HK-2 (cell line): ENCODE measurements at regions not wholly inside any gene's neighbourhood (a gene's known extent, or its start where the extent isn't known, plus 50 kb on each side); places are given as distances from the start of the nearest gene placed in this dataset.

Experiments
- DNase-seq: peaks from one replicate; pipeline ENCODE4 v3.0.0-alpha.2; 2018; ENCODE audit not compliant: unreplicated experiment

- no peak for DNase-seq
Measured at GRCh38 chr12:77629141-77629540, 201.6 kb upstream of the NAV3 start.

GRCh38 chr12:77625441-77625840 lies 205.3 kb upstream of the NAV3 start:
- peak; percentile 3 for DNase-seq

- DNase-seq: no peak
Measured at GRCh38 chr12:77619425-77619824, 211.3 kb upstream of the NAV3 start.

GRCh38 chr12:77617818-77618217 lies 212.9 kb upstream of the NAV3 start:
- no peak for DNase-seq

- DNase-seq: no peak
Measured at GRCh38 chr12:77615332-77615731, 215.4 kb upstream of the NAV3 start.

- no peak for DNase-seq
Measured at GRCh38 chr12:77613411-77613810, 217.3 kb upstream of the NAV3 start.

- DNase-seq: no peak
Measured at GRCh38 chr12:77610446-77610845, 220.2 kb upstream of the NAV3 start.

- DNase-seq: no peak
Measured at GRCh38 chr12:77609016-77609415, 221.7 kb upstream of the NAV3 start.

GRCh38 chr12:77608271-77608824 lies 222.3 kb upstream of the NAV3 start:
- DNase-seq: no peak

- no peak for DNase-seq
Measured at GRCh38 chr12:77606348-77606747, 224.3 kb upstream of the NAV3 start.

- DNase-seq: no peak
Measured at GRCh38 chr12:77603946-77604345, 226.7 kb upstream of the NAV3 start.

GRCh38 chr12:77601069-77601468 lies 229.6 kb upstream of the NAV3 start:
- DNase-seq: no peak

- DNase-seq: no peak
Measured at GRCh38 chr12:77600468-77600843, 230.2 kb upstream of the NAV3 start.

- DNase-seq: no peak
Measured at GRCh38 chr12:77599782-77600467, 230.8 kb upstream of the NAV3 start.

GRCh38 chr12:77594366-77594765 lies 236.3 kb upstream of the NAV3 start:
- DNase-seq: no peak

- DNase-seq: no peak
Measured at GRCh38 chr12:77592836-77593235, 237.9 kb upstream of the NAV3 start.

- no peak for DNase-seq
Measured at GRCh38 chr12:77591959-77592743, 238.5 kb upstream of the NAV3 start.

- DNase-seq: no peak
Measured at GRCh38 chr12:77590306-77590705, 240.4 kb upstream of the NAV3 start.

- no peak for DNase-seq
Measured at GRCh38 chr12:77584860-77585259, 245.8 kb upstream of the NAV3 start.

- no peak for DNase-seq
Measured at GRCh38 chr12:77578466-77579220, 252.1 kb upstream of the NAV3 start.

GRCh38 chr12:77577791-77578190 lies 252.9 kb upstream of the NAV3 start:
- no peak for DNase-seq

- DNase-seq: no peak
Measured at GRCh38 chr12:77575376-77575919, 255.2 kb upstream of the NAV3 start.
